Psoas muscle (tissue), 7 donors: ENCODE measurements at regions not wholly inside any gene's neighbourhood (a gene's known extent, or its start where the extent isn't known, plus 50 kb on each side); places are given as distances from the start of the nearest gene placed in this dataset.

Experiments
- ATAC-seq, 4 donors: fragments of 200-7000 bp; cut with Tn5 transposase; one replicate each; pipeline ENCODE4 v1.9.1; 2020; ENCODE audit warnings: moderate library complexity in 3 of 4, mild to moderate bottlenecking in 2 of 4
- DNase-seq, 2 donors: peaks; one replicate each; pipeline ENCODE4 v3.0.0-alpha.2; 2020
- H3K27ac ChIP-seq: fragments of 200-600 bp; one replicate; pipeline ENCODE4 v1.8.0; 2022
- H3K27me3 ChIP-seq, 3 donors: fragments of 200-600 bp in 1 of 3; one replicate each; pipeline versions ENCODE4 v1.6.1 to v1.8.0; 2013 to 2022; ENCODE audit warnings: low read length in 2 of 3, mild to moderate bottlenecking in 2 of 3, moderate library complexity in 1 of 3; ENCODE audit not compliant: insufficient read depth in 3 of 3
- H3K36me3 ChIP-seq, 2 donors: fragments of 200-600 bp in 1 of 2; one replicate each; pipeline versions ENCODE4 v1.6.1 to v1.8.0; 2013 to 2022; ENCODE audit warnings: low read depth in 1 of 2, mild to moderate bottlenecking in 1 of 2, moderate library complexity in 1 of 2; ENCODE audit not compliant: insufficient read depth in 1 of 2
- H3K4me1 ChIP-seq: fragments of 200-600 bp; one replicate; pipeline ENCODE4 v1.8.0; 2022
- H3K4me3 ChIP-seq: fragments of 200-600 bp; one replicate; pipeline ENCODE4 v1.8.0; 2022; ENCODE audit warnings: mild to moderate bottlenecking
- H3K9me3 ChIP-seq: fragments of 200-600 bp; one replicate; pipeline ENCODE4 v1.8.0; 2022
- CTCF ChIP-seq: fragments of 200-600 bp; IDR thresholded peaks from one replicate; pipeline ENCODE4 v1.8.0; 2022; ENCODE audit warnings: antibody characterized with exemption
- WGBS, 3 donors: extraction: QIAGEN DNeasy Blood & Tissue Kit; methylation state at CpG; one replicate each; pipeline versions ENCODE4 v1.1.6 to v1.1.7; 2013; 5-methylcytosine and 5-hydroxymethylcytosine counted together
- intact Hi-C, 2 donors: fragments of 100-400 bp; cut with DNase I; formaldehyde crosslinking; loops; one replicate each; pipeline versions ENCODE4 v1.11.0 to v1.14.2; 2022
- donor health status: healthy with polysubstance abuse.
- donor health status: DM: no; HTN: no; CAD: no; lungs with moderate emphysema.
- donor health status: Bipolar disorder and iron deficiency.
- donor health status: healthy.
- donor health status: DM: yes; HTN: yes; CAD: no.
- donor health status: DM: no; HTN: no; CAD: no.
- donor health status: DM: yes; HTN: yes; CAD: no.

- intact Hi-C loops = loop anchor here in 1 of 2 donors (10.0 kb wide), 1 partner anchor 91 kb away; no protein-coding TSS in a partner anchor
- TF ChIP-seq CTCF = no peak
- DNase-seq = no peak
- no peaks in the 10 kb centered on the region for H3K27me3 ChIP-seq
- H3K4me1 ChIP-seq = no peaks in the 10 kb centered on the region
- no peak overlapping the region for H3K27ac ChIP-seq
- no peaks in the 10 kb centered on the region for H3K36me3 ChIP-seq
- no peak overlapping the region for H3K4me3 ChIP-seq
- 27 to 35% (median 33%) methylated on average over 1 of the region's 1 CpG for WGBS, 3 donors
- H3K9me3 ChIP-seq = no peaks in the 10 kb centered on the region
- no peak for ATAC-seq
These were observed 116.1 kb downstream of the SLC4A3 start for GRCh38 chr2:219743548-219743947.

GRCh38 chr2:219744066-219744465 is 116.6 kb downstream of the SLC4A3 start:
- DNase-seq (no peak), ATAC-seq (no peak)
- no peak for TF ChIP-seq CTCF
- intact Hi-C loops = loop anchor here in 1 of 2 donors (10.0 kb wide), 1 partner anchor 91 kb away; no protein-coding TSS in a partner anchor
- H3K27ac ChIP-seq = no peak overlapping the region
- 62 to 72% (median 64%) methylated on average over 2 of the region's 2 CpGs for WGBS, 3 donors
- no peaks in the 10 kb centered on the region for H3K27me3 ChIP-seq
- H3K36me3 ChIP-seq = no peaks in the 10 kb centered on the region
- no peak overlapping the region for H3K4me3 ChIP-seq
- no peaks in the 10 kb centered on the region for H3K9me3 ChIP-seq
- H3K4me1 ChIP-seq = no peaks in the 10 kb centered on the region

GRCh38 chr2:219744600-219744999 is 117.2 kb downstream of the SLC4A3 start:
- Histone ChIP-seq H3K27me3 (no peaks in the 10 kb centered on the region), H3K36me3 (no peaks in the 10 kb centered on the region), H3K4me1 (no peaks in the 10 kb centered on the region), H3K4me3 (no peak overlapping the region), H3K9me3 (no peaks in the 10 kb centered on the region), H3K27ac (no peak overlapping the region)
- intact Hi-C loops = loop anchor here in 1 of 2 donors (10.0 kb wide), 1 partner anchor 90 kb away; no protein-coding TSS in a partner anchor
- ATAC-seq = no peak
- WGBS, 3 donors = 40 to 61% (median 47%) methylated on average over 4 of the region's 4 CpGs
- TF ChIP-seq CTCF = no peak
- DNase-seq = no peak

DNA sequence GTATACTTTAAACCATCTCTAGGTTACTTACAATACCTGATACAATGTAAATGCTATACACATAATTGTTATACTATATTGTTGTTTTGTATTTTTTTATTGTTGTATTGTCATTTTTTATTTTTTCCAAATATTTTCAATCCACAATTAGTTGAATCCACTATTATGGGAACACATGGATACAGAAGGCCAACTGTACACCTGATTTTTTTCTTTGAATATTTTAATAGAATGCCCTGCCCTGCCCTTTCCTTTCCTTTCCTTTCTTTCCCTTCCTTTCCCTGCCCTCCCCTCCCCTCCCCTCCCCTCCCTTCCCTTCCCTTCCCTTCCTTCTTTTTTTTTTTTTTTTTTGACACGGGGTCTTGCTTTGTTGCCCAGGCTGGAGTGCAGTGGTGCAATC is 120.2 kb downstream of the SLC4A3 start:
- intact Hi-C loops = loop anchor here in 1 of 2 donors (10.0 kb wide), 1 partner anchor 87 kb away; no protein-coding TSS in a partner anchor
- Histone ChIP-seq H3K27ac (no peak overlapping the region), H3K27me3 (no peaks in the 10 kb centered on the region), H3K9me3 (no peaks in the 10 kb centered on the region), H3K4me1 (no peaks in the 10 kb centered on the region), H3K36me3 (no peaks in the 10 kb centered on the region), H3K4me3 (no peak overlapping the region)
- 100% methylated on average over 1 of the region's 1 CpG; no CpG with 5 or more reads in 2 of the 3 donors for WGBS, 3 donors
- DNase-seq (no peak), ATAC-seq (no peak)
- TF ChIP-seq CTCF = no peak
